Panc1 (cell line): ENCODE measurements at regions not wholly inside any gene's neighbourhood (a gene's known extent, or its start where the extent isn't known, plus 50 kb on each side); places are given as distances from the start of the nearest gene placed in this dataset.

Source experiments
- POLR2AphosphoS5 ChIP-seq: IDR thresholded peaks from 2 replicates; pipeline ENCODE4 v1.6.1; 2012; ENCODE audit warnings: mild to moderate bottlenecking, low read depth, low read length, moderate library complexity
- TF ChIP-seq, protein P1 (sequence below), 2 experiments: IDR thresholded peaks; 2 replicates each; pipeline ENCODE4 v1.6.1; 2011 to 2012; ENCODE audit warnings: low read depth in 2 of 2, control low read depth in 1 of 2, low read length in 1 of 2, mild to moderate bottlenecking in 1 of 2, moderate library complexity in 1 of 2; ENCODE audit not compliant: insufficient read depth in 1 of 2

DNA sequence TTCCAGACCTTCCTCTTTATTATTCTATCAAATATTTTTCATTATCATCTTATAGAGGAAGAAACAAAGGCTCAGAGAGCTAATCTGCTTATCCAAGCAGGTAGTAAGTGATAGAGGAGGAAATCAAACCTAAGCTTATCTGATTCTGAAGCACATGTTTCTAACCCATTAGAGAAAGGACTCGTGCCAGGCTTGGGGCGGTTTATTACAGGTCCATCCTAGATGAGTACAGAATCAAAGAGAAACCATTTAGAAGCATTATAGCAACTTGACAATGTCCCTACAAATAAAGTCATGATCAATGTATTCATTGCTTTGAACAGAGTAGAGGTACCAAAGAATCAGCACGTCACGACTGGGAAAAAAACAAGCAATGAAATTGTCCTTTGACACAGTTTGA lies 303.0 kb downstream of the CYRIA start:
- TF ChIP-seq POLR2AphosphoS5, result no peak
- TF ChIP-seq, protein P1, sequence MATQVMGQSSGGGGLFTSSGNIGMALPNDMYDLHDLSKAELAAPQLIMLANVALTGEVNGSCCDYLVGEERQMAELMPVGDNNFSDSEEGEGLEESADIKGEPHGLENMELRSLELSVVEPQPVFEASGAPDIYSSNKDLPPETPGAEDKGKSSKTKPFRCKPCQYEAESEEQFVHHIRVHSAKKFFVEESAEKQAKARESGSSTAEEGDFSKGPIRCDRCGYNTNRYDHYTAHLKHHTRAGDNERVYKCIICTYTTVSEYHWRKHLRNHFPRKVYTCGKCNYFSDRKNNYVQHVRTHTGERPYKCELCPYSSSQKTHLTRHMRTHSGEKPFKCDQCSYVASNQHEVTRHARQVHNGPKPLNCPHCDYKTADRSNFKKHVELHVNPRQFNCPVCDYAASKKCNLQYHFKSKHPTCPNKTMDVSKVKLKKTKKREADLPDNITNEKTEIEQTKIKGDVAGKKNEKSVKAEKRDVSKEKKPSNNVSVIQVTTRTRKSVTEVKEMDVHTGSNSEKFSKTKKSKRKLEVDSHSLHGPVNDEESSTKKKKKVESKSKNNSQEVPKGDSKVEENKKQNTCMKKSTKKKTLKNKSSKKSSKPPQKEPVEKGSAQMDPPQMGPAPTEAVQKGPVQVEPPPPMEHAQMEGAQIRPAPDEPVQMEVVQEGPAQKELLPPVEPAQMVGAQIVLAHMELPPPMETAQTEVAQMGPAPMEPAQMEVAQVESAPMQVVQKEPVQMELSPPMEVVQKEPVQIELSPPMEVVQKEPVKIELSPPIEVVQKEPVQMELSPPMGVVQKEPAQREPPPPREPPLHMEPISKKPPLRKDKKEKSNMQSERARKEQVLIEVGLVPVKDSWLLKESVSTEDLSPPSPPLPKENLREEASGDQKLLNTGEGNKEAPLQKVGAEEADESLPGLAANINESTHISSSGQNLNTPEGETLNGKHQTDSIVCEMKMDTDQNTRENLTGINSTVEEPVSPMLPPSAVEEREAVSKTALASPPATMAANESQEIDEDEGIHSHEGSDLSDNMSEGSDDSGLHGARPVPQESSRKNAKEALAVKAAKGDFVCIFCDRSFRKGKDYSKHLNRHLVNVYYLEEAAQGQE (IDR thresholded peaks at IDR 0.05; ENCODE audit: insufficient read depth in 1 of 2, low read depth in 2 of 2, low read length in 1 of 2), result no peak
